ENCODE measurements at regions not wholly inside any gene's neighbourhood (a gene's known extent, or its start where the extent isn't known, plus 50 kb on each side); places are given as distances from the start of the nearest gene placed in this dataset.

- no peak overlapping the region for H3K4me3 ChIP-seq (ENCODE audit: low read length, poor library complexity, severe bottlenecking)
- no peaks in the 10 kb centered on the region for H3K79me2 ChIP-seq (ENCODE audit: insufficient read depth, low read length)
- no peaks in the 10 kb centered on the region for H3K9me2 ChIP-seq (replicated peaks; ENCODE audit: low read depth, low read length)
- no peaks in the 10 kb centered on the region for H3K4me1 ChIP-seq (ENCODE audit: insufficient read depth, low read length, poor library complexity, severe bottlenecking)
- no peaks in the 10 kb centered on the region for H3K27me3 ChIP-seq (ENCODE audit: insufficient read depth, low read length, poor library complexity, severe bottlenecking)
- no peaks in the 10 kb centered on the region for H3F3A ChIP-seq (ENCODE audit: low read depth)
- H3K4me2 ChIP-seq (ENCODE audit: low read depth, low read length, poor library complexity, severe bottlenecking), result no peak overlapping the region
- 0 out of 2 replicates have a peak, but pooled peaks cover 4% of the 10 kb centered on the region for H3K9me3 ChIP-seq (ENCODE audit: insufficient read depth, low read depth, low read length)
- no peak overlapping the region for H3K9ac ChIP-seq (ENCODE audit: low read depth, low read length, poor library complexity, severe bottlenecking)
- TF ChIP-seq, protein P1, sequence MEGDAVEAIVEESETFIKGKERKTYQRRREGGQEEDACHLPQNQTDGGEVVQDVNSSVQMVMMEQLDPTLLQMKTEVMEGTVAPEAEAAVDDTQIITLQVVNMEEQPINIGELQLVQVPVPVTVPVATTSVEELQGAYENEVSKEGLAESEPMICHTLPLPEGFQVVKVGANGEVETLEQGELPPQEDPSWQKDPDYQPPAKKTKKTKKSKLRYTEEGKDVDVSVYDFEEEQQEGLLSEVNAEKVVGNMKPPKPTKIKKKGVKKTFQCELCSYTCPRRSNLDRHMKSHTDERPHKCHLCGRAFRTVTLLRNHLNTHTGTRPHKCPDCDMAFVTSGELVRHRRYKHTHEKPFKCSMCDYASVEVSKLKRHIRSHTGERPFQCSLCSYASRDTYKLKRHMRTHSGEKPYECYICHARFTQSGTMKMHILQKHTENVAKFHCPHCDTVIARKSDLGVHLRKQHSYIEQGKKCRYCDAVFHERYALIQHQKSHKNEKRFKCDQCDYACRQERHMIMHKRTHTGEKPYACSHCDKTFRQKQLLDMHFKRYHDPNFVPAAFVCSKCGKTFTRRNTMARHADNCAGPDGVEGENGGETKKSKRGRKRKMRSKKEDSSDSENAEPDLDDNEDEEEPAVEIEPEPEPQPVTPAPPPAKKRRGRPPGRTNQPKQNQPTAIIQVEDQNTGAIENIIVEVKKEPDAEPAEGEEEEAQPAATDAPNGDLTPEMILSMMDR (conservative IDR thresholded peaks at IDR 0.05; ENCODE audit: low read length), result no peak
- no peak for TF ChIP-seq EZH2phosphoT487 (IDR thresholded peaks at IDR 0.05; ENCODE audit: borderline replicate concordance)
- no peak overlapping the region for H2AFZ ChIP-seq (ENCODE audit: low read length)
- H3K36me3 ChIP-seq (ENCODE audit: insufficient read depth, low read length), result no peaks in the 10 kb centered on the region
- H4K20me1 ChIP-seq (ENCODE audit: insufficient read depth, low read length, poor library complexity, severe bottlenecking), result no peaks in the 10 kb centered on the region
Observed at GRCh38 chr2:103616891-103617290, 855.1 kb downstream of the TMEM182 start.

- Histone ChIP-seq H3K9me2 (replicated peaks; ENCODE audit: low read depth, low read length) (no peaks in the 10 kb centered on the region), H3K9ac (ENCODE audit: low read depth, low read length, poor library complexity, severe bottlenecking) (no peak overlapping the region), H3K79me2 (ENCODE audit: insufficient read depth, low read length) (no peaks in the 10 kb centered on the region), H3K4me2 (ENCODE audit: low read depth, low read length, poor library complexity, severe bottlenecking) (no peak overlapping the region), H3K36me3 (ENCODE audit: insufficient read depth, low read length) (no peaks in the 10 kb centered on the region), H3K4me3 (ENCODE audit: low read length, poor library complexity, severe bottlenecking) (no peak overlapping the region), H3F3A (ENCODE audit: low read depth) (no peaks in the 10 kb centered on the region), H3K9me3 (ENCODE audit: insufficient read depth, low read depth, low read length) (0 out of 2 replicates have a peak, but pooled peaks cover 4% of the 10 kb centered on the region), H4K20me1 (ENCODE audit: insufficient read depth, low read length, poor library complexity, severe bottlenecking) (no peaks in the 10 kb centered on the region), H3K27me3 (ENCODE audit: insufficient read depth, low read length, poor library complexity, severe bottlenecking) (no peaks in the 10 kb centered on the region), H3K4me1 (ENCODE audit: insufficient read depth, low read length, poor library complexity, severe bottlenecking) (no peaks in the 10 kb centered on the region), H2AFZ (ENCODE audit: low read length) (no peak overlapping the region)
- TF ChIP-seq EZH2phosphoT487 (IDR thresholded peaks at IDR 0.05; ENCODE audit: borderline replicate concordance), result no peak
- TF ChIP-seq, protein P1 (conservative IDR thresholded peaks at IDR 0.05; ENCODE audit: low read length), result no peak
Observed at GRCh38 chr2:103618112-103618511, 856.3 kb downstream of the TMEM182 start.

GRCh38 chr2:103627301-103627700 is 865.5 kb downstream of the TMEM182 start:
- no peak overlapping the region for H3K4me3 ChIP-seq (ENCODE audit: low read length, poor library complexity, severe bottlenecking)
- no peaks in the 10 kb centered on the region for H3K79me2 ChIP-seq (ENCODE audit: insufficient read depth, low read length)
- H3K9me3 ChIP-seq (ENCODE audit: insufficient read depth, low read depth, low read length), result no peaks in the 10 kb centered on the region
- no peak overlapping the region for H2AFZ ChIP-seq (ENCODE audit: low read length)
- H3F3A ChIP-seq (ENCODE audit: low read depth), result no peaks in the 10 kb centered on the region
- no peak for TF ChIP-seq EZH2phosphoT487 (IDR thresholded peaks at IDR 0.05; ENCODE audit: borderline replicate concordance)
- TF ChIP-seq, protein P1 (conservative IDR thresholded peaks at IDR 0.05; ENCODE audit: low read length), result no peak
- H3K9me2 ChIP-seq (replicated peaks; ENCODE audit: low read depth, low read length), result no peaks in the 10 kb centered on the region
- H3K36me3 ChIP-seq (ENCODE audit: insufficient read depth, low read length), result no peaks in the 10 kb centered on the region
- H3K4me1 ChIP-seq (ENCODE audit: insufficient read depth, low read length, poor library complexity, severe bottlenecking), result no peaks in the 10 kb centered on the region
- H3K4me2 ChIP-seq (ENCODE audit: low read depth, low read length, poor library complexity, severe bottlenecking), result no peak overlapping the region
- H4K20me1 ChIP-seq (ENCODE audit: insufficient read depth, low read length, poor library complexity, severe bottlenecking), result no peaks in the 10 kb centered on the region
- H3K27me3 ChIP-seq (ENCODE audit: insufficient read depth, low read length, poor library complexity, severe bottlenecking), result no peaks in the 10 kb centered on the region
- H3K9ac ChIP-seq (ENCODE audit: low read depth, low read length, poor library complexity, severe bottlenecking), result no peak overlapping the region
